Activated CD8-positive, alpha-beta T cell treated with anti-CD3 and anti-CD28 coated beads for 36 hours (primary cell): ENCODE measurements at regions not wholly inside any gene's neighbourhood (a gene's known extent, or its start where the extent isn't known, plus 50 kb on each side); places are given as distances from the start of the nearest gene placed in this dataset.

Source experiments
- ATAC-seq: fragments of 200-7000 bp; cut with Tn5 transposase; one replicate; pipeline ENCODE4 v1.10.0; 2021; ENCODE audit warnings: mild to moderate bottlenecking, moderate library complexity
- CTCF ChIA-PET: fragments of 350-600 bp; sonication (Branson Sonifier 250); formaldehyde crosslinking; loops from one replicate; lab custom pipeline; 2021; ENCODE audit warnings: antibody characterized with exemption; lab: Charles Lee
- POLR2A ChIA-PET: fragments of 350-600 bp; sonication (Branson Sonifier 250); formaldehyde crosslinking; loops from one replicate; lab custom pipeline; 2021; ENCODE audit warnings: antibody characterized with exemption; lab: Charles Lee
- DNase-seq: peaks from one replicate; pipeline ENCODE4 v3.0.0-alpha.2; 2020
- H3K27ac Mint-ChIP-seq: one replicate; pipeline ENCODE4 v1.8.0; 2021; ENCODE audit warnings: mild to moderate bottlenecking, mixed read lengths
- H3K27me3 Mint-ChIP-seq: one replicate; pipeline ENCODE4 v1.8.0; 2021; ENCODE audit warnings: mixed read lengths
- H3K36me3 Mint-ChIP-seq: one replicate; pipeline ENCODE4 v1.8.0; 2021; ENCODE audit warnings: low read depth, mixed read lengths
- H3K4me1 Mint-ChIP-seq: one replicate; pipeline ENCODE4 v1.8.0; 2021; ENCODE audit warnings: low read depth, mixed read lengths
- H3K4me3 Mint-ChIP-seq: one replicate; pipeline ENCODE4 v1.8.0; 2021; ENCODE audit warnings: mild to moderate bottlenecking, moderate library complexity, mixed read lengths
- H3K9me3 Mint-ChIP-seq: one replicate; pipeline ENCODE4 v1.8.0; 2021; ENCODE audit warnings: mixed read lengths
- CTCF ChIP-seq: fragments of 200-600 bp; IDR thresholded peaks from one replicate; pipeline ENCODE4 v1.8.0; 2022; ENCODE audit warnings: antibody characterized with exemption, mild to moderate bottlenecking
- intact Hi-C: fragments of 100-400 bp; cut with micrococcal nuclease; formaldehyde crosslinking; loops from one replicate; pipeline ENCODE4 v1.10.0; 2022

- peaks cover 1% of the 10 kb centered on the region for H3K9me3 Mint-ChIP-seq
Measured at GRCh38 chr2:188199716-188200128, 92.0 kb upstream of the GULP1 start.

GRCh38 chr2:188201639-188202038, 90.0 kb upstream of the GULP1 start:
- no peak for TF ChIP-seq CTCF
- CTCF ChIA-PET, result no interaction called here
- H3K27me3 Mint-ChIP-seq, result no peaks in the 10 kb centered on the region
- H3K27ac Mint-ChIP-seq, result no peak overlapping the region
- no peak for ATAC-seq
- H3K4me3 Mint-ChIP-seq, result no peak overlapping the region
- no peaks in the 10 kb centered on the region for H3K4me1 Mint-ChIP-seq
- POLR2A ChIA-PET, result no interaction called here
- peaks cover 1% of the 10 kb centered on the region for H3K9me3 Mint-ChIP-seq
- no peak for DNase-seq
- intact Hi-C loops, result no loop called here
- no peaks in the 10 kb centered on the region for H3K36me3 Mint-ChIP-seq

More at GRCh38 chr2:188199716-188200128, 92.0 kb upstream of the GULP1 start:
- Mint-ChIP-seq H3K4me3 (no peak overlapping the region), H3K36me3 (no peaks in the 10 kb centered on the region), H3K4me1 (no peaks in the 10 kb centered on the region), H3K27me3 (no peaks in the 10 kb centered on the region), H3K27ac (no peak overlapping the region)
- intact Hi-C loops, result no loop called here
- ChIA-PET POLR2A (no interaction called here), CTCF (no interaction called here)
- ATAC-seq (no peak), DNase-seq (no peak)
- no peak for TF ChIP-seq CTCF

GRCh38 chr2:188202777-188203176, 88.9 kb upstream of the GULP1 start:
- ChIA-PET POLR2A (no interaction called here), CTCF (no interaction called here)
- Mint-ChIP-seq H3K4me3 (no peak overlapping the region), H3K36me3 (no peaks in the 10 kb centered on the region), H3K4me1 (no peaks in the 10 kb centered on the region), H3K27ac (no peak overlapping the region), H3K9me3 (peaks cover 1% of the 10 kb centered on the region), H3K27me3 (no peaks in the 10 kb centered on the region)
- no peak for ATAC-seq
- no peak for DNase-seq
- intact Hi-C loops, result no loop called here
- TF ChIP-seq CTCF, result no peak

GRCh38 chr2:188203776-188204175, 87.9 kb upstream of the GULP1 start:
- POLR2A ChIA-PET, result no interaction called here
- CTCF ChIA-PET, result no interaction called here
- no peak overlapping the region for H3K4me3 Mint-ChIP-seq
- ATAC-seq (no peak), DNase-seq (no peak)
- H3K4me1 Mint-ChIP-seq, result no peaks in the 10 kb centered on the region
- intact Hi-C loops, result no loop called here
- H3K9me3 Mint-ChIP-seq, result peaks cover 4% of the 10 kb centered on the region
- no peaks in the 10 kb centered on the region for H3K36me3 Mint-ChIP-seq
- no peak overlapping the region for H3K27ac Mint-ChIP-seq
- H3K27me3 Mint-ChIP-seq, result no peaks in the 10 kb centered on the region
- no peak for TF ChIP-seq CTCF

GRCh38 chr2:188204824-188205223, 86.8 kb upstream of the GULP1 start:
- H3K4me1 Mint-ChIP-seq, result no peaks in the 10 kb centered on the region
- no peaks in the 10 kb centered on the region for H3K36me3 Mint-ChIP-seq
- no peaks in the 10 kb centered on the region for H3K27me3 Mint-ChIP-seq
- DNase-seq, result no peak
- ChIA-PET CTCF (no interaction called here), POLR2A (no interaction called here)
- no peak overlapping the region for H3K4me3 Mint-ChIP-seq
- no peak for TF ChIP-seq CTCF
- ATAC-seq, result no peak
- intact Hi-C loops, result no loop called here
- peaks cover 2% of the 10 kb centered on the region for H3K9me3 Mint-ChIP-seq
- H3K27ac Mint-ChIP-seq, result no peak overlapping the region
